ENCODE measurements at regions not wholly inside any gene's neighbourhood (a gene's known extent, or its start where the extent isn't known, plus 50 kb on each side); places are given as distances from the start of the nearest gene placed in this dataset.

DNA sequence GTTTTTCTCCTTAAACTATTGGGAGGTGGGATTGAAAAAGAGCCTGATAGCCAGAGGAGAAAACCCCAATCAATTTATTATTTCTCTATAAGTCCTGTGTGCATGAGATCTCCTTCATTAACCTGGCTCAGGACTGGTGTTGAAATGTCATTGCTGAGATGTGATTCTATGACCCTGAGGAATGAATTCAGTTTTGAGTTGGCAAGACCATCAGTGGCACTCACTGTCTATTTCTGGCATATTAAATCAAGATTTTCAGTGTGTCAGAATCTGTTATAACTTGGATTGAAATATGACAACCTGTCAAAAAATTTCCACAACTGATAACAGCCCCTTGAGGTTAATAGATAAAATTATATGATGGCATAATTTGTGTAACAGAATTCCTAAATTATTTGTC is 431.1 kb downstream of the TFAP2B start:
- H3K9me3 ChIP-seq (ENCODE audit: control insufficient read depth, insufficient read depth, low read length): no peaks in the 10 kb centered on the region; the same call in none of the 2 replicates
- POLR2A ChIA-PET: no interaction called here
- TF ChIP-seq, protein P1, sequence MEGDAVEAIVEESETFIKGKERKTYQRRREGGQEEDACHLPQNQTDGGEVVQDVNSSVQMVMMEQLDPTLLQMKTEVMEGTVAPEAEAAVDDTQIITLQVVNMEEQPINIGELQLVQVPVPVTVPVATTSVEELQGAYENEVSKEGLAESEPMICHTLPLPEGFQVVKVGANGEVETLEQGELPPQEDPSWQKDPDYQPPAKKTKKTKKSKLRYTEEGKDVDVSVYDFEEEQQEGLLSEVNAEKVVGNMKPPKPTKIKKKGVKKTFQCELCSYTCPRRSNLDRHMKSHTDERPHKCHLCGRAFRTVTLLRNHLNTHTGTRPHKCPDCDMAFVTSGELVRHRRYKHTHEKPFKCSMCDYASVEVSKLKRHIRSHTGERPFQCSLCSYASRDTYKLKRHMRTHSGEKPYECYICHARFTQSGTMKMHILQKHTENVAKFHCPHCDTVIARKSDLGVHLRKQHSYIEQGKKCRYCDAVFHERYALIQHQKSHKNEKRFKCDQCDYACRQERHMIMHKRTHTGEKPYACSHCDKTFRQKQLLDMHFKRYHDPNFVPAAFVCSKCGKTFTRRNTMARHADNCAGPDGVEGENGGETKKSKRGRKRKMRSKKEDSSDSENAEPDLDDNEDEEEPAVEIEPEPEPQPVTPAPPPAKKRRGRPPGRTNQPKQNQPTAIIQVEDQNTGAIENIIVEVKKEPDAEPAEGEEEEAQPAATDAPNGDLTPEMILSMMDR (IDR thresholded peaks at IDR 0.05; ENCODE audit: low read depth, low read length): no peak
- DNase-seq (ENCODE audit: low read depth, low spot score): no peak
- no peak overlapping the region for H3K4me3 ChIP-seq (ENCODE audit: low read depth, low read length)
- no peak overlapping the region for H3K27ac ChIP-seq (ENCODE audit: low read depth, low read length)
- CTCF ChIA-PET: no interaction called here
- no peaks in the 10 kb centered on the region for H3K27me3 ChIP-seq (ENCODE audit: control insufficient read depth, insufficient read depth, low read length)

DNA sequence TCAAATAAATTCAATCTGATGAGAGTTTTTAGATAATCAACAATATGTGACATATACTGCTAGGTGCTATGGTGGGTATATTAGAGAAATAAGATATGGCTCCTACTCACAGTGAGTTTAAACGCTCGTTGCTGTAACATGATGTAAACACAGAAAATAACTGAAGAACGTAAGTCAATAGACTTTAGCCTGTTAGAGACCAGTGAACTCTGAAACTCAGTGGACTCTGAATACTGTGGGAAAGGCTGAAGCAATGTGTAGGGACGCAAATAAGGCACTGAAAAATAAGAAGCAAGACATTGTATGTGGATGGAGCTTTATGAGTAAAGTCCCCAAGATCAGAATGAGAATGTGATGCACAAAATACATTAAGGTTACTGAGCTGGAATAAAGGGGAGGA is 431.6 kb downstream of the TFAP2B start:
- Histone ChIP-seq H3K27me3 (ENCODE audit: control insufficient read depth, insufficient read depth, low read length) (no peaks in the 10 kb centered on the region), H3K9me3 (ENCODE audit: control insufficient read depth, insufficient read depth, low read length) (no peaks in the 10 kb centered on the region; the same call in none of the 2 replicates), H3K4me3 (ENCODE audit: low read depth, low read length) (no peak overlapping the region), H3K27ac (ENCODE audit: low read depth, low read length) (no peak overlapping the region)
- TF ChIP-seq, protein P1 (IDR thresholded peaks at IDR 0.05; ENCODE audit: low read depth, low read length): no peak
- ChIA-PET CTCF (no interaction called here), POLR2A (no interaction called here)
- no peak for DNase-seq (ENCODE audit: low read depth, low spot score)

DNA sequence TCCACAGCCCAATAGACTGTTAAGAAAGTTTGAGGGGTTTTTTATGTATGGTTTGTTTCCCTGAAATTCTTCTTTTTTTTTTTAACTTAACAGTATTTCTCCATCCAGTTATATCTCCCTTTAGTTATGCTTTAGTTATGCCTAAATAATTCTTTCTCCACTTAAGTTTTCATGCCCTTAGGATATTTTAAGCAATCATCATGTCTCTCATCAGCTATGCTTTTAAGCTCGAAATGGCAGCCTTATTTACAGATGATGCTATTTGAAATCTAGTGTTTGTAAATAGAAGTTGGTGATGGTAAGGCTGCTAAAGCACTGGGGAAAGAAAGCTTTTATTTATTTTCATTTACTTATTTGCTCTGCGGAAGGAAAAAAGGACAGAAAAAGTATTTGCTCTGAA is 439.3 kb downstream of the TFAP2B start:
- TF ChIP-seq, protein P1 (IDR thresholded peaks at IDR 0.05; ENCODE audit: low read depth, low read length): no peak
- Histone ChIP-seq H3K27me3 (ENCODE audit: control insufficient read depth, insufficient read depth, low read length) (no peaks in the 10 kb centered on the region), H3K9me3 (ENCODE audit: control insufficient read depth, insufficient read depth, low read length) (peaks cover 3% of the 10 kb centered on the region; the same call in 1 of the 2 replicates), H3K27ac (ENCODE audit: low read depth, low read length) (no peak overlapping the region), H3K4me3 (ENCODE audit: low read depth, low read length) (no peak overlapping the region)
- ChIA-PET CTCF (no interaction called here), POLR2A (no interaction called here)
- DNase-seq (ENCODE audit: low read depth, low spot score): no peak

DNA sequence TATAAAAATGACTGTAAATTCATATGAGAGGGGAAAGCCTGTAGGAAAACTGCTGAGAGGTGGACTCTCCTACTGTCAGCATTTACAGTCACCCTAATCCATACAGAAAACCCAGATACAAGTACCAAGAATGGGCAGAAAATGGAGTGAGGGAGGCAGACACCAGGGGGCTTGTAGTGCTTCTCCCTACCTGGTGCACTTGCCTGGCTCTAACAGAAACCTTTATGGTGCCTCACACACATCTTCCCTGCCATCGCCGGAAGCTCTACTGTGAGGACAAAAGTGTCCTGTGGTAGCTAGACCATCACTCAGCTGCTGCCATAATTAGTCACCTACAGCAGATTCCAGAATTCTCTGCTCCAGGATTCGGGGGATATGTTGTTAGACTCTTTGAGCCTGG is 441.3 kb downstream of the TFAP2B start:
- Histone ChIP-seq H3K27me3 (ENCODE audit: control insufficient read depth, insufficient read depth, low read length) (no peaks in the 10 kb centered on the region), H3K4me3 (ENCODE audit: low read depth, low read length) (no peak overlapping the region), H3K27ac (ENCODE audit: low read depth, low read length) (no peak overlapping the region), H3K9me3 (ENCODE audit: control insufficient read depth, insufficient read depth, low read length) (peaks cover 3% of the 10 kb centered on the region; the same call in 1 of the 2 replicates)
- TF ChIP-seq, protein P1 (IDR thresholded peaks at IDR 0.05; ENCODE audit: low read depth, low read length): no peak
- CTCF ChIA-PET: no interaction called here
- POLR2A ChIA-PET: no interaction called here
- DNase-seq (ENCODE audit: low read depth, low spot score): no peak

DNA sequence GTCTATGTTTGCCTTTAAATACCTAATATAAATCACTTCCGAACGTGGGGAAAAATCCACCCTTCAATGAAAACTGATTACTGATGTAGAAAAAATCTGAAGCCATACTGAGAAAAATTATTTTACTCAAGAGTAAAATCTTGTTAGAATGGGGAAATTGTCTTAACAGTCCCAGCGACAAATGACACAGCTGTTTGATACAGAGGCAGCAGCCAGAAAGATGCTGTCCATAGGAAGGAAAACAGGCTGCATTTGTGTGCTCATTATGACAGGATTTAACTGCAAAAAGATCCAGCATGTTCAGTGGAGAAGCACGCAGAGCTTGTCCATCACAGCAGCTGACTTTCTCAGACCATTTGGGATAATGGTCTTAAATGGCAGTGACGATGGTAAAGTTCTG is 443.0 kb downstream of the TFAP2B start:
- POLR2A ChIA-PET: no interaction called here
- no peak overlapping the region for H3K27ac ChIP-seq (ENCODE audit: low read depth, low read length)

More for the DNA sequence above, 443.0 kb downstream of the TFAP2B start:
- CTCF ChIA-PET: no interaction called here
- Histone ChIP-seq H3K9me3 (ENCODE audit: control insufficient read depth, insufficient read depth, low read length) (peaks cover 6% of the 10 kb centered on the region; the same call in 1 of the 2 replicates), H3K4me3 (ENCODE audit: low read depth, low read length) (no peak overlapping the region), H3K27me3 (ENCODE audit: control insufficient read depth, insufficient read depth, low read length) (no peaks in the 10 kb centered on the region)
- DNase-seq (ENCODE audit: low read depth, low spot score): no peak
- TF ChIP-seq, protein P1 (IDR thresholded peaks at IDR 0.05; ENCODE audit: low read depth, low read length): no peak

All from AG04450 (cell line).